ENCODE measurements at regions not wholly inside any gene's neighbourhood (a gene's known extent, or its start where the extent isn't known, plus 50 kb on each side); places are given as distances from the start of the nearest gene placed in this dataset.

- DNase-seq, result no peak
Measured at GRCh38 chrX:137483554-137483953, 82.4 kb upstream of the ZIC3 start.

GRCh38 chrX:137482136-137482535 lies 83.8 kb upstream of the ZIC3 start:
- no peak for DNase-seq

GRCh38 chrX:137479386-137479785 lies 86.5 kb upstream of the ZIC3 start:
- no peak for DNase-seq

GRCh38 chrX:137441711-137442110 lies 124.2 kb upstream of the ZIC3 start:
- DNase-seq, result no peak

- peak; percentile 17 for DNase-seq
Measured at GRCh38 chrX:137432609-137433008, 133.3 kb upstream of the ZIC3 start.

DNA sequence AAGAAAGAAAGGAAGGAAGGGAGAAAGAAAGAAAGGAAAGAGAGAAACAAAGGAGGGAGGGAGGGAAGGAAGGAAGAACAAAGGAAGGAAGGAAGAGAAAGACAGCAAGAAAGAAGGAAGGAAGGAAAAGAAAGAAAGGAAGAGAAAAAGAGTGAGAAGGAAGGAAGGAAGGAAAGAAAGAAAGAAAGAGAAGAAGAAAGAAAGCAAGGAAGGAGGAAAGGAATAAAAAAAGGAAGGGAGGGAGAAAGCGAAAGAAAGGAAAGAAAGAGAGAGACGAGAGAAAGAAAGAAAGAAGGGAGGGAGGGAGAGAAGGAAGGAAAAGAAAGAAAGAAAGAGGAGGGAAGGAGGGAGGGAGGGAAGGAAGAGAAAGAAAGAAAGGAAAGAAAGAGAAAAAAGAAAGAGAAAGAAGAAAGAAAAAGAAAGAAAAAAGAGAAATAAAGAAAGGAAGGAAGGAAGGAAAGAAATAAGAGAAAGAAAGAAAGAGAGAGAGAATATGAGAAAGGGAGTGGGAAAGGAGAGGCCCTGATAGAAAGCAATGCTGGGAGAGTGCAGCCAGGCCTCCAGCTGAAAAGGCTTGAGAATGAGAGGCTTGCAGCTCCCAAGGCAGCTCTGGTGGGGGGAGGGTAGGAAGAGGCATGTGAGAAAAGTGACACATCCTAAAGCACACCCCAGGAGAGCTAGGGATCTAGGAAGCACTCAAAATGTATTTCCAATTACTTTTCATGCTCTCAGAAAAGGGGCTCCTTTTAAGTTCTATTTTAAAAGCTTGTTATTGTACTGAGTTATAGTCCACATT lies 134.0 kb upstream of the ZIC3 start:
- DNase-seq, result no peak

- DNase-seq, result no peak
Measured at GRCh38 chrX:137430984-137431475, 134.9 kb upstream of the ZIC3 start.

DNA sequence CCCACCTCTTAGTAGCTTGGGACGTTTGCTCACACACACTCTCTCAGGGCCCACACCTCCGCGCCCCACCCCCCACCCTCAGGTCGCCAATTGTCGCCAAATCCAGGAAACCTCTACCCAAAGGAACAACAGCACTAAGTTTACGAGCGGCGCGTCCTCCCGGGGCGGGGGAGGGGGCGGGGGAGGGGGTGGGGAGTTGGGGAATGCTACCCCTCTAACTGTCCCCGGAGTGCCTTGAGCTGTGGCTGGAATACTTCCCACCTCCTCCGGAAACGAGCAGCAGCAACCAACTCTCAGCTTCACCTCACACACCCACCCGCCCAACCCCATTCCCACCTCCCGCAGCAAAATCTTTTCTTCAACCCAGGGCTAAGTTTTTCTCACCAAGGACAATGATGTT lies 135.6 kb upstream of the ZIC3 start:
- no peak for DNase-seq

- no peak for DNase-seq
Measured at GRCh38 chrX:137428766-137429591, 136.9 kb upstream of the ZIC3 start.

GRCh38 chrX:137428221-137428661 lies 137.7 kb upstream of the ZIC3 start:
- no peak for DNase-seq

- no peak for DNase-seq
Measured at GRCh38 chrX:137427816-137428215, 138.1 kb upstream of the ZIC3 start.

DNA sequence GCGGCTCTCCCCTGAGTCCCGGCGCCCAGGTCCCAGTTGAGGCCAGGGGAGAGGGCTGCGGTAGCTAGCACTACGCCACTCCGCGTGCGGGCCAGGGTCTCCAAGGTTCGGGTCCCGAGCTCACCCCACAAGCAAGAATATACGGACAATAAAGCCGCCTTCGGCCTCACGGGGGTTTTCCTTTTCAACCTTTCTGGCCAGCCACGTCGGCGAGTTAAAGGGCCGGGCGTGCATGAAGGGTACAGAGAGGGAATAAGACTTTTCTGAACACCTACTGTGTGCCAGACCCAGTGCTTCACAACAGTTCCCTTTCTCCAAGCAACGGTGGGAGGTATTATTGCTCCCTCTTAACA lies 138.5 kb upstream of the ZIC3 start:
- DNase-seq, result no peak

GRCh38 chrX:137426695-137427425 lies 139.1 kb upstream of the ZIC3 start:
- no peak for DNase-seq

DNA sequence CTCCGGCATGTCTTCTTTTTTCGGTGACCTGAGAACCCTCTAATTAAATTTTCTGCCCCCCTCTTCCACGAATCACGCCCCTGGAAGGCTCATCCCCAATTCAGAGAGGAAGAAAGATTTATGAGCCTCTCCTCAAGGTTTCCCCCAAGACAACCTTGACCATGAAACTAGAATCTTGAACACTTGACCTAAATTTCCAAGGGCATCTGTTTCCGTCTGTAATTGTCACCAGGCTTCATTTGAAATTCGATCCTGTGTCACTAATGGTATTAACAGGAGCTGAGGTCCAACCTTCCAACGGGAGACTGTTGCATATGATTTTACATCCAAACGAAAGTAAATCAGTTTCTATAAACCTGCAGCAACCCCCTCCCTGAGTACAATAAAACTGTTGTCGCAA lies 139.9 kb upstream of the ZIC3 start:
- no peak for DNase-seq

DNA sequence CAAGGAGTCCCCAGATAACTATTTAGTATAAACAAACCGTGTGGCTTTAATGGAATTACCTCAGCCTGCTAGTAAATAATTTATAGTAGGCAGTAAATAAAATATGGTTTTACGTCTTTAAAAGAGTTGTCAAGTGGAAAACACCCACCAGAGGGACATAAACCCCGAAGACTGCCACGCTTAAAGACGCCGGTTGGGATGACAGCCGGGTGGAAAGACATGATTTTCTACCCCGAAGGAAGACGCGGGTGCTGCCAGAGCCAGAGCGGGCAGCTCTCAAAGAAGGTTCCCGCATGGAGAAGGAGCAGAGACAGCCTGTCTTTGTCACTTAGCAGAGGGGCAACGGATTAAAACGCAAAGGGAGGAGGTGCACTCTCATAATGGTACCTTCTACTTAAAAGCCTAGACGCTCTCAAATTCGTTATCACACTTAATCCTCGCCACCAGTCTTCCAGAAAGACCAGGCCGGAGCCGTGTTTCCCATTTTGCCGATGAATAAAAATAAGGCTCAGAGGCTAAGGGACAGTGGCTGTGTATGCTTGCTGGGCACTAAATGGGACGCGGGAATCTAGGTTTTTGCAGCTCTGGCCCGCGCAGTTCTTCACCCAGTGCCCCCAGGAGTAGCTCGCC lies 140.5 kb upstream of the ZIC3 start:
- no peak for DNase-seq

DNA sequence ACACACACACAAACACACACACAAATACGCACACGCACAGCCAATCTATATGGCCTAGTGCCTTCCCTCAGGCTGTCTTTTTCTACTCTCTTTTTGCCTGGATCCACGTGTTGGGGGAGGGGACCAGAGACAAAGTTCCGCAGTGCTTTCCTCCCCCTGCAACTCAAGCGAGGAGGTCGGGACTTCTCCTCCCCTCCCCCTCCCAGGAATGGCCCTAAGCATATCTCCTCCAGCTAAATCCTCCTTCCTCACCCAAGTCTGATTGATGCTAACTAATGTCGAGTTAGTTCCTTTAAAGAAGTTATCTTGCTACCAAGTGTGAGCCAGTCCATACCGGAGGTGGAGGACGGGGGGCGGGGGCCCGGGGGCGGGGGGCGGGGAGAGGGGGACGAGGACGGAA lies 141.2 kb upstream of the ZIC3 start:
- DNase-seq, result no peak

DNA sequence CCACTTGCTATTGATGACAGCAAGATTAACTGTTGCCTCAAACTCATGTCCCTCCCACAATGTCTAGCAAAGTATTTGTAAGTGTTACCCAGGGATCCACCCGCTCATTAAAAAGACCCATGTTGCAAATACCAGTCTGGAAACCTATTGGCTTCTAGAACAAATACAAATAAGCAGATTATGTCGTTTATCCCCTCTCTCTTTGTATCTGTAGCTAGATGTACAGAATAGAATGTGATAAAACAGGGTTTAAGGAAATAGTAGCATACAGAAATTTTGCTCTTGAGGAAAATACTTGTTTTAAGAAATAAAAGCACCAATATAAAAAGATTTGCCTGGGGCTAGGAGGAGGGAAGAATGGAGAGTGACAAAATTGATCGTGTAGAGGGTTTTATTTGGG lies 142.7 kb upstream of the ZIC3 start:
- no peak for DNase-seq

GRCh38 chrX:137418086-137418485 lies 147.8 kb upstream of the ZIC3 start:
- no peak for DNase-seq

DNA sequence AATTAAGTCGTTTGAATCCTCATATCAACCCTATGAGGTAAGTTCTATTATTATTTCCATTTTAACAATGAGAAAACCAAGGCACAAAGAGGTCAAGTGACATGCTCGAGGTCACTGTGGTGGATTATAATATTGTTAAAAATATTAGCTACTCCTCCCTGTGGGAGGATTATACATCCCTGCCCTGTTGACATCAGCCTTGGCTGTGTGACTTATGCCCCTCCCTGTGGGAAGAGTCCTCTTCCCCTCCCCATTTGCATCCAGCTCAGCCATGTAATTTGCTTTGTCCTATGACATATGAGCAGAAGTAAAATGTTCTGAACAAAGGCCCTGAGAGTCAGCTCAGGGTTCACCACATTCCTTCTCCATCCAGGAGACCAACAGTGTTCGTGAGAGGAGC lies 152.7 kb upstream of the ZIC3 start:
- no peak for DNase-seq

DNA sequence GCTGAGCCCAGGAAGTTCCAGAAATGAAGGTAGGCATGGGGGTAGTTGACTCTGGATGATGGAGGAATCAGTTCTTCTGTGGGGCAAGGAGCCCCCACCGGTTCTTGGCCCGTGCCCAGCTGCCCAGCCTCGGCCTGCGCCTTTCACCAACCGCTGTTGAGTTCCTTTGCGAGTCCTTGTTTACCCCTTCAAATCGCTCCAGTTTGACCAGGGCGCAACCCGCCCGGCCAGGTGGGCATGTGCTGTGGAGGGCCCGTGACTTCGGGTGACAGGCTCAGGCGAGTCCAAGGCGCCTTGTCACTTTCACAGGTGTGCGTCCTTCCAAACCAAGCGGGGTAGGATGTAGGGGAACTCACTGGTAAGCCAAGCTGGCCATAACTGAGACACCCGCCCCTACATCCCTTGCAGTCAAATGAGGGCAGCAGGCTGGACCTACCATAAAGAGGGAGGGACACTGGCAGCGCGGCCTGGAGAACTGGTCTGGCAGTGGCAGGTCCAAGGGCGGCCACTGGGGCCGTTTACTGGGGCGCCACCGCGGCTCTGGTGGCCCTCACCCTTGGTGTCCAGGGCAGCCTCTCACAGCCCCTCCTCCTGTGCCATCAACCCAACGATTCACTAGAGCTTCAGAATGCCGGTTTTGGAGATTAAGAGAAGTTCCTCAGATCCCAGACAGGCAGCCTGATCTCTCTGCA lies 160.3 kb upstream of the ZIC3 start:
- DNase-seq, result no peak

DNA sequence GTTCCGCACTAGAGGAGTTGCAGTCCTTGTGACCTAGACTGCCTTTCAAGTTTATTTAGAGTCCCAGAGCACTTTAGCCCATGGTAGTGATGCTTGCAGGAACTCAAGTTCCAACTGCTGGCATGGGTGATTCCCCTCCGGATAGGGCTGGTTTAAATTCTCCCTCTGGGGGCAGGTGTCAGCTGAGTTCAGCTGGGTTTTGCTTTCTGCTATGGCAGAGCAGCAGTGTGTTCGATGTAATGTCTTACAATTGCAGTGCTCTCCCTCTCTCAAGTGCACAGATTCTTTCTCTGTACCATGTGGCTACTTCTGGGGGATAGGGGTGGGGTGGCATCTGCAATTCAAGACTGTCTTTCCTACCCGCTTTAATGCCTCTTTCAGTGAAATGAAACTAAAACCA lies 164.8 kb upstream of the ZIC3 start:
- no peak for DNase-seq

DNA sequence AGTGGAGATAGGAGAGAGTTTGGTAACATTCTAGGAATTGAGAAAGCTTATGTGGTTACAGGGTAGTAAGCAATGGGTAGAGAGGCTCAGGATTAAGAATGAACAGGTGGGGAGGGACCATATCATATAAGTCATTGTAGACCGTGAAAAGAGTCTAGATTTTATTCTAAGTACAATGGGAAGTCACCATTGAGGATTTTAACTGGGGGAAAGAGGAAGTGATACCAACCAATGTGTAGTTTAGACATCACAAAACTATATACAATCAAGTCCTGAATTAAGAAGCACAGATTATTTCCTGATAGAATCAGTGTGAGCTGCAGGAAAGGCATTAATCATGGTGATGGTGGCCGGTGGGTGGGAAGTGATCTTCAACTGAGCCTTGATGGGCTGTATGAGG lies 178.3 kb upstream of the ZIC3 start:
- DNase-seq, result no peak
